CD4-positive, alpha-beta T cell (primary cell): ENCODE measurements at regions not wholly inside any gene's neighbourhood (a gene's known extent, or its start where the extent isn't known, plus 50 kb on each side); places are given as distances from the start of the nearest gene placed in this dataset.

Experiments used
- ATAC-seq: fragments of 200-7000 bp; cut with Tn5 transposase; one replicate; pipeline ENCODE4 v1.10.0; 2022; ENCODE audit warnings: mild to moderate bottlenecking; ENCODE audit not compliant: poor library complexity
- CTCF ChIA-PET: fragments of 350-600 bp; sonication (Branson Sonifier 250); formaldehyde crosslinking; loops from one replicate; lab custom pipeline; 2021; ENCODE audit warnings: antibody characterized with exemption, inconsistent platforms; lab: Charles Lee
- POLR2A ChIA-PET: fragments of 350-600 bp; sonication (Branson Sonifier 250); formaldehyde crosslinking; loops from one replicate; lab custom pipeline; 2021; ENCODE audit warnings: antibody characterized with exemption, inconsistent platforms; lab: Charles Lee
- DNase-seq, 14 experiments: peaks; one replicate each; pipeline ENCODE4 v3.0.0-alpha.2; 2013 to 2020; ENCODE audit warnings: mixed read lengths in 2 of 14
- H3K27ac ChIP-seq, 2 donors: one replicate each; pipeline versions ENCODE4 v1.5.1 to v1.7.0; 2013; ENCODE audit warnings: low read length in 2 of 2, low read depth in 1 of 2, mild to moderate bottlenecking in 1 of 2
- H3K27me3 ChIP-seq, 2 experiments: 1 replicate in 1 of 2; 2 replicates in 1 of 2; pipeline versions ENCODE4 v1.6.1 to v1.7.0; 2013; ENCODE audit warnings: low read length in 2 of 2, control low read depth in 1 of 2, mild to moderate bottlenecking in 1 of 2, moderate library complexity in 1 of 2; ENCODE audit not compliant: insufficient read depth in 2 of 2, control insufficient read depth in 1 of 2
- H3K36me3 ChIP-seq: one replicate; pipeline ENCODE4 v1.6.1; 2013; ENCODE audit warnings: low read length, control low read depth; ENCODE audit not compliant: insufficient read depth
- H3K4me1 ChIP-seq: one replicate; pipeline ENCODE4 v1.6.1; 2013; ENCODE audit warnings: low read length, control low read depth; ENCODE audit not compliant: insufficient read depth
- H3K4me3 ChIP-seq: one replicate; pipeline ENCODE4 v1.5.1; 2013; ENCODE audit warnings: mild to moderate bottlenecking, low read length, moderate library complexity
- H3K9me3 ChIP-seq, 2 experiments: 1 replicate in 1 of 2; 2 replicates in 1 of 2; pipeline versions ENCODE4 v1.6.1 to v1.7.0; 2013; ENCODE audit warnings: low read length in 2 of 2, mild to moderate bottlenecking in 2 of 2, control low read depth in 1 of 2, moderate library complexity in 1 of 2; ENCODE audit not compliant: control insufficient read depth in 1 of 2, insufficient read depth in 1 of 2
- H3K27ac Mint-ChIP-seq: one replicate; pipeline ENCODE4 v1.8.0; 2020; ENCODE audit warnings: mixed read lengths
- H3K27me3 Mint-ChIP-seq: one replicate; pipeline ENCODE4 v1.8.0; 2021; ENCODE audit warnings: mixed read lengths
- H3K36me3 Mint-ChIP-seq: one replicate; pipeline ENCODE4 v1.8.0; 2021; ENCODE audit warnings: low read depth, mixed read lengths
- H3K4me1 Mint-ChIP-seq: one replicate; pipeline ENCODE4 v1.8.0; 2021; ENCODE audit warnings: low read depth, mixed read lengths
- H3K4me3 Mint-ChIP-seq: one replicate; pipeline ENCODE4 v1.8.0; 2020; ENCODE audit warnings: mild to moderate bottlenecking, mixed read lengths
- H3K9me3 Mint-ChIP-seq: one replicate; pipeline ENCODE4 v1.8.0; 2020; ENCODE audit warnings: mixed read lengths
- CTCF ChIP-seq: fragments of 200-600 bp; IDR thresholded peaks from one replicate; pipeline ENCODE4 v1.8.0; 2022; ENCODE audit warnings: antibody characterized with exemption, mild to moderate bottlenecking
- intact Hi-C, 2 experiments: fragments of 100-400 bp; cut with DNase I in 1 of 2; cut with micrococcal nuclease in 1 of 2; formaldehyde crosslinking; loops; one replicate each; pipeline versions ENCODE4 v1.15.1 to v1.9.0; 2023 to 2025; cut with DNase I, micrococcal nuclease

- no peak overlapping the region for H3K27ac Mint-ChIP-seq
- DNase-seq (no peak), ATAC-seq (no peak)
- H3K4me3 Mint-ChIP-seq = no peak overlapping the region
- TF ChIP-seq CTCF = no peak
- intact Hi-C loops = no loop called here
- ChIA-PET CTCF (no interaction called here), POLR2A (no interaction called here)
- no peak overlapping the region for H3K4me3 ChIP-seq
- H3K4me1 Mint-ChIP-seq = no peaks in the 10 kb centered on the region
- no peaks in the 10 kb centered on the region for H3K9me3 Mint-ChIP-seq
- H3K27me3 Mint-ChIP-seq = peaks cover 49% of the 10 kb centered on the region
- H3K9me3 ChIP-seq = no peaks in the 10 kb centered on the region
- peaks cover 0 to 8% of the 10 kb centered on the region in 2 experiments for H3K27me3 ChIP-seq
- H3K27ac ChIP-seq = no peak overlapping the region
- no peaks in the 10 kb centered on the region for H3K36me3 ChIP-seq
- H3K4me1 ChIP-seq = no peaks in the 10 kb centered on the region
- H3K36me3 Mint-ChIP-seq = no peaks in the 10 kb centered on the region
These were observed 124.8 kb upstream of the ATP11B start for GRCh38 chr3:182668541-182668940.

- Histone ChIP-seq H3K4me3 (no peak overlapping the region), H3K9me3 (no peaks in the 10 kb centered on the region), H3K27ac (no peak overlapping the region), H3K4me1 (no peaks in the 10 kb centered on the region), H3K27me3 (peaks cover 0 to 8% of the 10 kb centered on the region in 2 experiments), H3K36me3 (no peaks in the 10 kb centered on the region)
- Mint-ChIP-seq H3K4me3 (no peak overlapping the region), H3K27ac (no peak overlapping the region), H3K27me3 (peaks cover 49% of the 10 kb centered on the region), H3K36me3 (no peaks in the 10 kb centered on the region), H3K9me3 (no peaks in the 10 kb centered on the region), H3K4me1 (no peaks in the 10 kb centered on the region)
- ChIA-PET POLR2A (no interaction called here), CTCF (no interaction called here)
- TF ChIP-seq CTCF = no peak
- intact Hi-C loops = no loop called here
- DNase-seq (no peak), ATAC-seq (no peak)
These were observed 124.3 kb upstream of the ATP11B start for GRCh38 chr3:182668974-182669373.

GRCh38 chr3:182671541-182671940, 121.8 kb upstream of the ATP11B start:
- CTCF ChIA-PET = no interaction called here

More at GRCh38 chr3:182671541-182671940, 121.8 kb upstream of the ATP11B start:
- POLR2A ChIA-PET = no interaction called here
- no peaks in the 10 kb centered on the region for H3K36me3 Mint-ChIP-seq
- Histone ChIP-seq H3K9me3 (no peaks in the 10 kb centered on the region), H3K27ac (no peak overlapping the region), H3K4me3 (no peak overlapping the region), H3K27me3 (peaks cover 0 to 19% of the 10 kb centered on the region in 2 experiments), H3K36me3 (no peaks in the 10 kb centered on the region), H3K4me1 (no peaks in the 10 kb centered on the region)
- peaks cover 38% of the 10 kb centered on the region for H3K27me3 Mint-ChIP-seq
- no peak for TF ChIP-seq CTCF
- no peaks in the 10 kb centered on the region for H3K9me3 Mint-ChIP-seq
- H3K27ac Mint-ChIP-seq = no peak overlapping the region
- DNase-seq (no peak), ATAC-seq (no peak)
- H3K4me3 Mint-ChIP-seq = no peak overlapping the region
- intact Hi-C loops = no loop called here
- H3K4me1 Mint-ChIP-seq = no peaks in the 10 kb centered on the region
